HG03175 (cell line): ENCODE measurements at regions not wholly inside any gene's neighbourhood (a gene's known extent, or its start where the extent isn't known, plus 50 kb on each side); places are given as distances from the start of the nearest gene placed in this dataset.
"Not testable (repeated sequence)": the region's sequence is repeated elsewhere in the genome, so short reads cannot be mapped to it uniquely, and the experiment has no call there.

Source experiments
- ATAC-seq: cut with Tn5 transposase; IDR thresholded peaks from one replicate; pipeline ENCODE4 v1.9.1; 2021; ENCODE audit warnings: mild to moderate bottlenecking, moderate library complexity; ENCODE audit not compliant: unreplicated experiment

- ATAC-seq, result no peak
These were observed 626.6 kb upstream of the CITED2 start for GRCh38 chr6:140001005-140001404.

- not testable (repeated sequence) for ATAC-seq
These were observed 625.2 kb upstream of the CITED2 start for GRCh38 chr6:139999661-140000060.

DNA sequence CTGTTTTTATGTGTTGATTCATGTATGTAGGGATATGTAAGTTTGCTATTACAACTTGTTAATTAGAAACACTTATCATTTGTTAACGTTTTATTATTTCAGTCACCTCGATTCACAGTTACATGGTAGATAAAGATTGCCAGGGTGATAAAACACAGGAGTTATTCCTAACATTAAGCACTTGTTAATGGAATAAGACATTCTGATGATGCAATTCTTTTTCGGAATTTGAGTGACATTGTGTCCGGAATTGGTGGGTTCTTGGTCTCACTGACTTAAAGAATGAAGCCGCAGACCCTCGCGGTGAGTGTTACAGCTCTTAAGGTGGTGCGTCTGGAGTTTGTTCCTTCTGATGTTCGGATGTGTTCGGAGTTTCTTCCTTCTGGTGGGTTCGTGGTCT is 624.0 kb upstream of the CITED2 start:
- not testable (repeated sequence) for ATAC-seq

GRCh38 chr6:139996253-139996834 is 621.9 kb upstream of the CITED2 start:
- ATAC-seq, result peak; percentile 74

DNA sequence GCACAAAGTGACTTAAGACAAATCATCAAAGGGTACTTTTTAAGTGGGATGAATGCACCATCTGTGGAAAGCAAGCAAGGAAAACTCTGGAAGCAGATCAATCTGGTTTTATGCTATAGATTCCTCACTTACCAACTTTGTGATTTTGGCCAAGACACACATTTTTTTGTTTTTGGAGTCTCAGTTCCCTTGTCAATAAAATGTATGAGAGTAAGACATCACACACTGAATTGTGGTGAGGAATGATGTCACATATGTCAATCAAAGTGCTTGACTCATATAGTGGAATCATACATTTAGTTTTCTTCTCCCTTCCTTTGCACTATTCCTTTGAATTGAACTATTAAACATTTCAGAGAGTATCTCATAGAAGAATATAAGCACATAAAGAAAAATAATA is 620.5 kb upstream of the CITED2 start:
- no peak for ATAC-seq

DNA sequence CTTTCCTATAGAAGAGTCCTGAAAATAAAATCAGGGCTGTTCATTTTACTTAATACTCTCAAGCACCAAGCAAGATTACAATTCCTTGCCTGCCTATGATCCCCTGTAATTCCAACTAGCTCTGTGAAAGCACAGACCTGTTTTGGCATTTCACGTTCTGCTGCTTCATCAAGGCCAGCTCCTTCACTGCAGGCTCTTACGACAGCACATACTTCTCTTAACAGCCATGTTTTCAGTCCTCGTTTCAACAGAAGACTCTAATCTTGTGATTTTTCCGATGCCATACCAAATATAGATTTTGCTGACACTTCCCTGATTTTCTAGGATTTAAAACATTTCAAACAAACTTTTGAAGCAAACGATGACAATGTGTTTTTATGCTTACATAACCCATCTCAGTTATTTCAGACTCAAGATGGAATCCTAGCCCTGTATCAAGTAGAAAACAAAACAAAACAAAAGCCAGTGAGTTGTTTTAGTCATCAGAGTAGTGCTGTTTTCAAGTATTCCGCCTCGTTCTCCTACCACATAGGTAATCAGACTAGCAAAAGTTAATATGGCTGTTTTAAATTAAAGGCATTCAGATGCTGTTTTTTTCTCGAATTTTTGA is 616.5 kb upstream of the CITED2 start:
- ATAC-seq, result no peak

- no peak for ATAC-seq
These were observed 615.7 kb upstream of the CITED2 start for GRCh38 chr6:139990026-139990686.

GRCh38 chr6:139988685-139989084 is 614.2 kb upstream of the CITED2 start:
- no peak for ATAC-seq

DNA sequence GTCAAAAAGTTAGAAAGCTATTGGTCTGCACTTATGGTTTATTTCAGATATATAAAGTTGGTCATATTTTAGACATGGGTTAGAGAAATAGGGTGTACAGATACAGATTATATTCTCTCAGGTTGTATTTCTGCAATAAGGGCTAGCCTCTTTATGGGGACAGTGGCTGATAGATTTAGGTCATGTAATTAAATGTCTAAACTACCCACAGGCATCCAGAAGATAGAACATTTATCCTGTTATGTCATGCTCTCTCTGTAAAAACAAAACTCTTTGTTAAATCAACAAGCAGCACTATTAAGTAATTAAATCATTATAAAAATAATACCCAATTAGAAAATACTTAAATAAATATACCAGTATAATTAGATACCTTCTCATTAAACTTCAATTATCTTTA is 612.6 kb upstream of the CITED2 start:
- no peak for ATAC-seq

DNA sequence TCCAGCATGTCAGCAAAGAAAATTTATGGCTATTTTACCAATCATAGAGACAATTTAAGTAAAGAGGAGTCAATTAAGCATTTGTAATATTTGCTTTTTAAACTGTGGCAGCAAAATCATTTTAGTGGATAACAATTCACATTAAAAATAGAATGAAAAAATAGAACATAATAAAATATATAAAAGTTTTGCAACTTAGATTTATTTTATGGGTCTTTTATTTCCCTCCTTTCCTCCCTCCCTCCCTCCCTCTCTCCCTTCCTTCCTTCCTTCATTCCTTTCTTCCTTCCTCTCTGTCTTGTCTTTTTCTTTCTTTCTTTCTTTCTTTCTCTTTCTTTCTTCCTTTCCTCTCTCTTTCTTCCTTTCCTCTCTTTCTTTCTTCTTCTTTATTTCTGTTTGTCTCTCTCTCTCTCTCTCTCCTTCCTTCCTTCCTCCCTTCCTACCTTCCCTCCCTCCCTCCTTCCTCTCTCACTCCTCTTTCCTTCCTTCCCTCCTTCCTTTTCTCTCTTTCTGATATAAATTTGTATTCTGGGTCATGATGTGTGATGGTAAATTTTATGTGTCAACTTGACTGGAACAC is 610.9 kb upstream of the CITED2 start:
- ATAC-seq, result no peak

DNA sequence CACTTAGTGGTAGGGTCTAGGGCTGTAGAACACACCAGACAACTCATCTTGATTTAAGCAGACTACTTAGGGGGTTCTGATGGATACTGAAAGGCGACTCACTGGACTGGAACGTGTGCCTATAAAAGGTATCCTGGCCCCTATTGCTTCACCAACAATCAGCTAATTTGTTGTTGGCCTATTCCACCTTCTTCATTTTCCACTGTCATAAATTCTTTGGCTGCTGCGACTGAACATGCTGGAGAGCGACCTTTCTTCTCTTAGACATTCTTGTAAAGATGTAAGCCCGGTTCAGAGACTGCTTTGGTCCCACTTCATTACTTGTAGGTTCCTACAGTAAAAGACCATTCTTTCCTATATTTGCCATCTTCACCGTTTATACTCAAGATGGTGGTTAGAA is 609.9 kb upstream of the CITED2 start:
- no peak for ATAC-seq

GRCh38 chr6:139983555-139984276 is 609.3 kb upstream of the CITED2 start:
- no peak for ATAC-seq

GRCh38 chr6:139982652-139983295 is 608.3 kb upstream of the CITED2 start:
- ATAC-seq, result no peak

GRCh38 chr6:139982195-139982594 is 607.7 kb upstream of the CITED2 start:
- ATAC-seq, result no peak

DNA sequence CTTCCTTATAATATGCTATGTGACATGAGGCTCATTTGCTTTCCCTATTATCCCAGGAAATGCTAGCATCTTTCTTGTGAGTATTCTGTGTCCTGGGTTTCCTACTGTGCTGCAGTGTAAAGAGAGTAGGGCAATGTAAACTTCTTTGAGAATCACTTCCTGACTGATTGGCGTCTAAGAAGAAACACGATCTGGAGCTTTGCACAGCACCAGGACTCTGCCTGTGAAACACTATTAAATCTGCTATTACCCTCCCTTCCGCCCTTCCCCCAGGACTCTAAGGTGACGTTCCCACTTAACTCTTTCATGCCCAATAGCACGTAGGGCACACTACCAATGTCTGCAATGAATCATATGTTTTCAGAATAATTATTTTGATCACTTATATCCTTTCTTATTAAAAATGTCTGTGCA is 607.3 kb upstream of the CITED2 start:
- no peak for ATAC-seq

DNA sequence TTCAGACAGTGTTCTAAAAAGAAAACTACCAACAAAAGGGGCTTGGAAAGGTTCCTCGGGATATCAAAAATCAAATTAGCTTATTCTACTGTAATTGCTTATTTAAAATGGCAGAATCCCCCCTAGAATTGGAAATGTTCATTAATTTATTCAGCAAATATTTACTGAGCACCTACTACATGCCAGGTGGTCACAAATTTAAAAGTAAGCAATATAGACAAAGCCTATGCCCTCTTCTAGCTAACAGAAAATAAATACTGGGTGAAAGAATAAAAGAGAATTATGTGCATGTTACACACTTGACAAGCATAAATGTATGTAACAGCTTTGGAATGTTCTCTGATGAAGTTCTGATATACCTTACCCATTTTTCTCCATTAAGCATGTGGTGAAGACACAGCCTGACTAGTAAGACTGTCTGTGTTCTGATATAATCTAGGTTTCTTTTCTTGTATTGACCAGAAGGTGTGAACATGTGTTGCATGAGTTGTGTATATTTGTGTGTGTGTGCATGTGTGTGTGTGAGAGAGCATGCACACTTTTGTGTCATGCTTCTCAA is 606.7 kb upstream of the CITED2 start:
- no peak for ATAC-seq

DNA sequence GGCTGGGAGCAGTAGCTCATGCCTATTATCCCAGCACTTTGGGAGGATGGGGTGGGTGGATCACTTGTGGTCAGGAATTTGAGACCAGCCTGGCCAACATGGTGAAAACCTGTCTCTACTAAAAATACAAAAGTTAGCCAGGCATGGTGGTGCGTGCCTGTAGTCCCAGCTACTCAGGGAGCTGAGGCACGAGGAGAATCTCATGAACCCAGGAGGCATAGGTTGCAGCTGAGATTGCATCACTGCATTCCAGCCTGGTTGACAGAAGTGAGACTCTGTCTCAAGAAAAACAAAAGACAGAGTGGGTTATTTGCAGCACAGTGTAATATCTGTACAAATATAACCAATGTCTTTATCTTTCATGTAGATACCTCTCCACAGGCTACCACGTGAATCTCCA is 606.2 kb upstream of the CITED2 start:
- ATAC-seq, result not testable (repeated sequence)

DNA sequence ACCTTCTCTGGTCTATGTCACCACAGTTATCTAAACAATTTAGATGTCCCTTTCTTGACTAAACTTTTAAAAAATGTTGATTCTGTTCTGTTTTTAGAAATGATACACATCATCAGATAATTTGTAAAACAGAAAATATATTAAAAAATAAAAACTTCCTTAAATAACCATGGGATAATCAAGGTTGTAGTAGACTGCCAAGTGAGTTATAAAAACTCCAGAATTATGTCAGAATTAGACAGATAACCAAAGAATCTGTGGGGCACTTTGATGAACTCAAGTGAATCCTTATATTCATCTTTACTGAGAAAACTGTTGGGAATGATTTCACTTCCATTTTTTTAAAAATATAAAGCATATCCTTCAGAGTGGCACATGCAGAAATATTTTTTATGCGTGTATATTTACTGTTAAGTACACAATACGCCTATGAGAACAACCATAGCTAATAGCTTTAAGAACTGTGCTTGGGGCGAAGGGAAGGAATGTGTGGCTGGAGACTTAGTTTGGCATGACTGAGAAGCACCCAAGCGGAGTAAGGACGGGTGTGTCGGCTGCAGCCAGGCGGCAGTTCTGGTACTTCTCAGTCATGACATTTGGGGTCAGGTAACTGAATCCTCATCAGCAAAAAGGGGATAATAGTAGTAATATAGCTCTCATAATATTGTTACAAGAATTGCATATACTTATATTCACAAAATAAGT is 604.7 kb upstream of the CITED2 start:
- no peak for ATAC-seq

DNA sequence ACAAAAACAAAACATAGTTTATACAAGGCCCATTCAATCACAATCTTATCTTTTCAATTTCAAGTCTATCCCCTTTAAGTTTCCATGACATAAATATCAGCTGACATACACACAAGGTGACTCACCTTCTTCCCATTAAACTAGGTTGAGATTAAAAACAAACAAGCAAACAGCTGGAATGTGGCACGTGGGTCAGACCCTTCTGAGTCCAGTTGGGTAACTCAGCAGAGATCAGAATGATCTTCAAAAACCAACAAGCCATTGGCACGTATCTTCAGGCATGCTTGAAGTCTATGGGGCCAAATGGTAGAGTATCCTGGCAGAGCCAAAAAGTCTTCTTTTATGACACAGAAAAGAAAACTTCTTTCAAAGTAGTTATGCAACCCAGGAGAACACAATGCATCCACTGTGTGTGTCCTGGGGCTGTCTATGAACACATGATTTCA is 603.5 kb upstream of the CITED2 start:
- ATAC-seq, result no peak
